RWPE2 (cell line): ENCODE measurements at regions not wholly inside any gene's neighbourhood (a gene's known extent, or its start where the extent isn't known, plus 50 kb on each side); places are given as distances from the start of the nearest gene placed in this dataset.

Experiments used
- ATAC-seq: fragments of 200-7000 bp; cut with Tn5 transposase; 3 replicates; pipeline ENCODE4 v1.9.1; 2021; ENCODE audit warnings: low read depth
- DNase-seq: peaks from one replicate; pipeline ENCODE4 v3.0.0-alpha.2; 2020; ENCODE audit warnings: low spot score
- H3K27ac ChIP-seq: fragments of 450-650 bp; 2 replicates; pipeline ENCODE4 v1.5.1; 2017; ENCODE audit warnings: mild to moderate bottlenecking; ENCODE audit not compliant: poor library complexity, severe bottlenecking
- H3K27me3 ChIP-seq: fragments of 250-450 bp; sonication (Bioruptor Pico); 2 replicates; pipeline ENCODE4 v1.5.1; 2021; ENCODE audit warnings: mild to moderate bottlenecking, moderate library complexity; ENCODE audit not compliant: insufficient read depth, poor library complexity, severe bottlenecking
- H3K36me3 ChIP-seq: fragments of 250-450 bp; sonication (Bioruptor Pico); 2 replicates; pipeline ENCODE4 v1.5.1; 2020; ENCODE audit warnings: low read depth, mild to moderate bottlenecking, moderate library complexity
- H3K4me1 ChIP-seq: fragments of 250-450 bp; sonication (Bioruptor Pico); 2 replicates; pipeline ENCODE4 v1.5.1; 2021; ENCODE audit warnings: mild to moderate bottlenecking, moderate library complexity; ENCODE audit not compliant: insufficient read depth, poor library complexity, severe bottlenecking
- H3K4me3 ChIP-seq: fragments of 250-450 bp; sonication (Bioruptor Pico); 2 replicates; pipeline ENCODE4 v1.5.1; 2021; ENCODE audit warnings: mild to moderate bottlenecking, moderate library complexity; ENCODE audit not compliant: severe bottlenecking
- H3K9me3 ChIP-seq: fragments of 250-450 bp; sonication (Bioruptor Pico); 2 replicates; pipeline ENCODE4 v1.5.1; 2021; ENCODE audit warnings: mild to moderate bottlenecking, moderate library complexity; ENCODE audit not compliant: severe bottlenecking
- TF ChIP-seq, protein P1 (sequence below): fragments of 450-650 bp; IDR thresholded peaks from one replicate; pipeline ENCODE4 v1.5.1; 2017; ENCODE audit warnings: mild to moderate bottlenecking, moderate library complexity; ENCODE audit not compliant: poor library complexity, severe bottlenecking

DNA sequence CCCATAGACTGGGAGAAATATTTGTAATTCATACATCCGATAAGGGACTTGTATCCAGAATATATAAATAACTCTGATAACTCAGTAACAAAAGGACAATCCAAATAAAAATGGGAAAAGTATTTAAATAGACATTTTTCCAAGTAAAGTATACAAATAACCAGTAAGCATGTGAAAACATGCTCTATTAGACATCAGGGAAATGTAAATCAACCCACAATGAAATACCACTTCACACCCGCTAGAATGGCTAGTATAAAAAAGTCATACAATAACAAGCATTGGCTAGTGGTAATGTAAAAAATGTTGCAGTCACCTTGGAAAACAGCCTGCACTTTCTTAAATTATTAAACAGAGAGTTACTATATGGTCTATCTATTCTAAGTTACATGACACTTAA lies 650.7 kb downstream of the C12orf50 start:
- TF ChIP-seq, protein P1, sequence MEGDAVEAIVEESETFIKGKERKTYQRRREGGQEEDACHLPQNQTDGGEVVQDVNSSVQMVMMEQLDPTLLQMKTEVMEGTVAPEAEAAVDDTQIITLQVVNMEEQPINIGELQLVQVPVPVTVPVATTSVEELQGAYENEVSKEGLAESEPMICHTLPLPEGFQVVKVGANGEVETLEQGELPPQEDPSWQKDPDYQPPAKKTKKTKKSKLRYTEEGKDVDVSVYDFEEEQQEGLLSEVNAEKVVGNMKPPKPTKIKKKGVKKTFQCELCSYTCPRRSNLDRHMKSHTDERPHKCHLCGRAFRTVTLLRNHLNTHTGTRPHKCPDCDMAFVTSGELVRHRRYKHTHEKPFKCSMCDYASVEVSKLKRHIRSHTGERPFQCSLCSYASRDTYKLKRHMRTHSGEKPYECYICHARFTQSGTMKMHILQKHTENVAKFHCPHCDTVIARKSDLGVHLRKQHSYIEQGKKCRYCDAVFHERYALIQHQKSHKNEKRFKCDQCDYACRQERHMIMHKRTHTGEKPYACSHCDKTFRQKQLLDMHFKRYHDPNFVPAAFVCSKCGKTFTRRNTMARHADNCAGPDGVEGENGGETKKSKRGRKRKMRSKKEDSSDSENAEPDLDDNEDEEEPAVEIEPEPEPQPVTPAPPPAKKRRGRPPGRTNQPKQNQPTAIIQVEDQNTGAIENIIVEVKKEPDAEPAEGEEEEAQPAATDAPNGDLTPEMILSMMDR, result no peak
- DNase-seq (no peak), ATAC-seq (no peak)
- no peaks in the 10 kb centered on the region for H3K27me3 ChIP-seq
- H3K9me3 ChIP-seq, result no peaks in the 10 kb centered on the region
- H3K4me3 ChIP-seq, result no peak overlapping the region
- H3K36me3 ChIP-seq, result no peaks in the 10 kb centered on the region
- no peaks in the 10 kb centered on the region for H3K4me1 ChIP-seq
- H3K27ac ChIP-seq, result no peak overlapping the region

DNA sequence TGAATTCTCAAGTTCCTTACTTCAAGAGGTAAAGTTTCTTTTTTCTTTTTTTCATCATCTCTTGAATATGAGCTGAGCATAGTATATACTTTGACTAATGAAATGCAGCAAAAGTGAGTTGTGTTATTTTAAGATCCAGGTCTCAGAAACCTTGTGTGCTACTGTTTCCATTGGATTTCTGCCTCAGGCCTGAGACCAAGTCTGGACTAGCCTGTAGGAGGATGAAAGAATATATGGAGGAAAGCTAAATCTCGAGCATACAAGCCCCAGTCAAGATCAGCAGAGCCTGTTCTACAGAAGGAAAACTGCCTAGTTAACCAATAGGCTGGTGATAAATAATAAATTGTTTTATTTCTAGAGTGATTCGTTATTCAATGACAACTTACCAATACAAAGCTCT lies 652.5 kb downstream of the C12orf50 start:
- H3K27ac ChIP-seq, result no peak overlapping the region
- TF ChIP-seq, protein P1, result no peak
- ATAC-seq, result no peak

DNA sequence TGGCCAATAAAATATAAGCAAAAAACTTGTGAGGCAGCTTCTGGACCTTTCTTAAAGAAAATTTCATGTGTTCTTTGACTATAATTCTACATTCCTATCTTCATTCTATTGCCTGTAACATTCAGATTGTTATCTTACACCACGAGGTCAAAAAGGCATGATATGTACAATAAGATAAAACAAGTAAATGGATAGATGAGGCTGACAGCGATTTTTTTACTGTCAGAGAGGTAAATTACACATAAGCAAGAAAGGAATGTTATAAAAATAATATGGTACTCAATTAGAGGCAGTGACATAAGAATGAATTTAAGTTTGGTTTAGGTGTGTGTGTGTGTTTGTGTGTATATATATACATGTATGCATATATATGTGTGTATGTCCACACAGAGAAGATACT lies 660.0 kb downstream of the C12orf50 start:
- Histone ChIP-seq H3K9me3 (no peaks in the 10 kb centered on the region), H3K4me1 (no peaks in the 10 kb centered on the region), H3K36me3 (no peaks in the 10 kb centered on the region), H3K27ac (no peak overlapping the region), H3K4me3 (no peak overlapping the region), H3K27me3 (no peaks in the 10 kb centered on the region)
- no peak for DNase-seq
- no peak for ATAC-seq
- TF ChIP-seq, protein P1, result no peak

More for the DNA sequence above, 652.5 kb downstream of the C12orf50 start:
- DNase-seq, result no peak
- Histone ChIP-seq H3K4me3 (no peak overlapping the region), H3K27me3 (no peaks in the 10 kb centered on the region), H3K9me3 (no peaks in the 10 kb centered on the region), H3K36me3 (no peaks in the 10 kb centered on the region), H3K4me1 (no peaks in the 10 kb centered on the region)

DNA sequence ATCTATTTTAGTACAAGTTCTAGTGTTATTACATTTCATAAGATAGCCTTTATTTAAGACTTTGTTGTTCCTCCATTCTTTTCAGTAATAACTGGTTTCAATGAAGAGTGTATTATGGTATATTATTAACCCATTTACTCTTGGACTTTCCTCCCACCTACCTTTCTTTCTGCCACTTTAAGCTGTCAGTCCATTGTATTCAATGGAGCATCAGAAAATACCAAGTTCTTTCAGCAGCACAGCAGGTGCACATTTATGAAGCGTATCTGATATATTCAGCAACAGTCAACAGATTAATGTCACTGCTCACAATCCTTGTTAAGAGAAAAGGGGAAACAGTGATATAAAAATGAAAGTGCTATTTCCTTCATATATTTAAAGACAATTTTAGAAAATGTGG lies 660.9 kb downstream of the C12orf50 start:
- ATAC-seq, result no peak
- Histone ChIP-seq H3K27me3 (no peaks in the 10 kb centered on the region), H3K4me3 (no peak overlapping the region), H3K36me3 (no peaks in the 10 kb centered on the region), H3K27ac (no peak overlapping the region), H3K4me1 (no peaks in the 10 kb centered on the region), H3K9me3 (no peaks in the 10 kb centered on the region)
- no peak for DNase-seq
- TF ChIP-seq, protein P1, result no peak

DNA sequence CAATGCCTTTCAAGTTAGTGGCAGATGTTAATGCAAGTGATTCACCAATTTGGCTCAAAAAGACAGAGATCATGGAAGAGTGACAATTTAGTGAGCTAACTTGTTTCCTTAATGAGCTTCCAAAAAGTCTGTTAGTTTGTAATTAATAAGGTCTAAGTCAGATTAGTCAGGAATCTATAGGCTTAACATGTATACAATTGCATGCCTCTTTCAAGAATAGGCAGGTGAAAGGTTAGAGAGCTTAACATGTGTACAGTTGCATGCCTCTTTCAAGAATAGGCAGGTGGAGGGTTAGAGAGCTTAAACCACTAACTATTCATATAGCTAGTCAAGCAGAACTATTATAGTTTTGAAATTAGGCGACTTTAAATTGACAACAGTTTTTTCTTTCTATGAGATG lies 663.8 kb downstream of the C12orf50 start:
- TF ChIP-seq, protein P1, result no peak
- no peak overlapping the region for H3K27ac ChIP-seq
- no peaks in the 10 kb centered on the region for H3K27me3 ChIP-seq
- no peaks in the 10 kb centered on the region for H3K4me1 ChIP-seq
- no peak overlapping the region for H3K4me3 ChIP-seq
- ATAC-seq (no peak), DNase-seq (no peak)
- no peaks in the 10 kb centered on the region for H3K36me3 ChIP-seq
- H3K9me3 ChIP-seq, result no peaks in the 10 kb centered on the region
